B cell (primary cell): ENCODE measurements at regions not wholly inside any gene's neighbourhood (a gene's known extent, or its start where the extent isn't known, plus 50 kb on each side); places are given as distances from the start of the nearest gene placed in this dataset.

Experiments
- EZH2 ChIP-seq: IDR thresholded peaks from 2 replicates; pipeline ENCODE4 v1.6.1; 2012; ENCODE audit warnings: borderline replicate concordance, low read depth, mild to moderate bottlenecking, moderate library complexity, low read length; ENCODE audit not compliant: insufficient read depth, poor library complexity, severe bottlenecking
- TF ChIP-seq, protein P1 (sequence below): fragments of 200-600 bp; IDR thresholded peaks from one replicate; pipeline ENCODE4 v1.8.0; 2022; ENCODE audit warnings: antibody characterized with exemption, mild to moderate bottlenecking

DNA sequence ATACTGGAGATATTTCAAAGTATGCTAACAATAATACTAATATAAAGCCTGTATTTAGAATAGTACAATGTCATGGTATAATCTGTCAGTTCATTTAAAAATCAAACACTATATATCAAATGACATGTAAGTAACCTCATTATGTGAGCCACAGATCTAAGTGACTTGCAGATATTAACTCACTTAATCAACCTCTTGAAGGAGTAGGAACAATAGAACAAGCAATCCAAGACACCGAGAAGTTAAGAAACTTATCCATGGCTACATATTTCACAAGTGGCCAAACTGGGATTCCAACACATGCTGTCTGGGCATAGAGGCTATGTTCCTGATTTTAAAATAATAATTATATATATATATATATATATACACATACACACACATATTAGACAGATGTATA lies 554.0 kb downstream of the ARAP2 start:
- TF ChIP-seq, protein P1, sequence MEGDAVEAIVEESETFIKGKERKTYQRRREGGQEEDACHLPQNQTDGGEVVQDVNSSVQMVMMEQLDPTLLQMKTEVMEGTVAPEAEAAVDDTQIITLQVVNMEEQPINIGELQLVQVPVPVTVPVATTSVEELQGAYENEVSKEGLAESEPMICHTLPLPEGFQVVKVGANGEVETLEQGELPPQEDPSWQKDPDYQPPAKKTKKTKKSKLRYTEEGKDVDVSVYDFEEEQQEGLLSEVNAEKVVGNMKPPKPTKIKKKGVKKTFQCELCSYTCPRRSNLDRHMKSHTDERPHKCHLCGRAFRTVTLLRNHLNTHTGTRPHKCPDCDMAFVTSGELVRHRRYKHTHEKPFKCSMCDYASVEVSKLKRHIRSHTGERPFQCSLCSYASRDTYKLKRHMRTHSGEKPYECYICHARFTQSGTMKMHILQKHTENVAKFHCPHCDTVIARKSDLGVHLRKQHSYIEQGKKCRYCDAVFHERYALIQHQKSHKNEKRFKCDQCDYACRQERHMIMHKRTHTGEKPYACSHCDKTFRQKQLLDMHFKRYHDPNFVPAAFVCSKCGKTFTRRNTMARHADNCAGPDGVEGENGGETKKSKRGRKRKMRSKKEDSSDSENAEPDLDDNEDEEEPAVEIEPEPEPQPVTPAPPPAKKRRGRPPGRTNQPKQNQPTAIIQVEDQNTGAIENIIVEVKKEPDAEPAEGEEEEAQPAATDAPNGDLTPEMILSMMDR = no peak
- no peak for TF ChIP-seq EZH2
